K562 (cell line): ENCODE measurements at regions not wholly inside any gene's neighbourhood (a gene's known extent, or its start where the extent isn't known, plus 50 kb on each side); places are given as distances from the start of the nearest gene placed in this dataset.

Experiments
- ATAC-seq: fragments of 200-7000 bp; cut with Tn5 transposase; 3 replicates; pipeline ENCODE4 v1.9.1; 2020; ENCODE audit warnings: moderate library complexity
- BruUV-seq: library from RNA; stranded (reverse); fragments of 400-500 nt; replicated peaks from 2 replicates; lab custom pipeline; 2021; lab: Mats Ljungman, UMichigan
- CTCF ChIA-PET: fragments of 300-600 bp; formaldehyde crosslinking; extraction: SDS; loops from one replicate; lab custom pipeline; 2021; ENCODE audit warnings: low intra/inter-chr PET ratio; lab: Yijun Ruan, JAX
- POLR2A ChIA-PET: fragments of 300-600, 350-650 bp; sonication (Branson Sonifier 250); formaldehyde crosslinking; extraction: SDS; loops from one replicate; lab custom pipeline; 2021; ENCODE audit warnings: antibody characterized with exemption, inconsistent platforms; lab: Yijun Ruan, JAX
- DNase-seq, 4 experiments: peaks; one replicate each; pipeline versions ENCODE4 v3.0.0 to v3.0.0-alpha.2; 2011 to 2018; ENCODE audit warnings: low spot score in 3 of 4, mixed read lengths in 3 of 4; ENCODE audit errors: extremely low read depth in 1 of 4
- FAIRE-seq: peaks from 2 replicates; lab custom pipeline; 2011; peaks lifted over from hg19 to GRCh38; lab: Jason Lieb, UNC
- H2AFZ ChIP-seq: 2 replicates; pipeline ENCODE4 v1.6.0; 2011; ENCODE audit warnings: low read depth, low read length, control low read depth, inconsistent platforms
- H3K27ac ChIP-seq: fragments of 200-600 bp; 3 replicates; pipeline ENCODE4 v1.8.0; 2011; ENCODE audit warnings: low read depth, mild to moderate bottlenecking, control low read depth, inconsistent platforms, low read length, moderate library complexity, mixed read lengths; ENCODE audit errors: extremely low read depth
- H3K27me3 ChIP-seq, 2 experiments: fragments of 300-600 bp in 1 of 2; 2 replicates in 1 of 2; 3 replicates in 1 of 2; pipeline versions ENCODE4 v1.6.0 to v1.8.0; 2011; ENCODE audit warnings: inconsistent platforms in 2 of 2, low read length in 2 of 2, mild to moderate bottlenecking in 1 of 2, mixed read lengths in 1 of 2, moderate library complexity in 1 of 2; ENCODE audit not compliant: control insufficient read depth in 2 of 2, insufficient read depth in 2 of 2
- H3K36me3 ChIP-seq: fragments of 300-600 bp; 3 replicates; pipeline ENCODE4 v1.8.0; 2011; ENCODE audit warnings: mild to moderate bottlenecking, low read length, inconsistent platforms; ENCODE audit not compliant: control insufficient read depth, insufficient read depth
- H3K4me1 ChIP-seq, 2 experiments: fragments of 200-600 bp in 1 of 2; replicated peaks in 1 of 2; 2 replicates in 1 of 2; 3 replicates in 1 of 2; pipeline versions ENCODE4 v1.5.1 to v1.8.0; 2011; ENCODE audit warnings: inconsistent platforms in 2 of 2, low read length in 2 of 2, mild to moderate bottlenecking in 1 of 2, mixed read lengths in 1 of 2, moderate library complexity in 1 of 2; ENCODE audit not compliant: control insufficient read depth in 2 of 2, insufficient read depth in 2 of 2
- H3K4me2 ChIP-seq: 2 replicates; pipeline ENCODE4 v1.6.1; 2011; ENCODE audit warnings: low read length, control low read depth, inconsistent platforms, mixed read lengths; ENCODE audit not compliant: insufficient read depth
- H3K4me3 ChIP-seq: fragments of 200-600 bp; sonication (generic), shearing (Covaris generic); 2 replicates; pipeline ENCODE4 v1.5.1; 2016; ENCODE audit warnings: control low read depth, inconsistent platforms
- H3K79me2 ChIP-seq: fragments of 200-600 bp; 3 replicates; pipeline ENCODE4 v1.8.0; 2011; ENCODE audit warnings: low read length, inconsistent platforms; ENCODE audit not compliant: control insufficient read depth, insufficient read depth
- H3K9ac ChIP-seq, 2 experiments: 2 replicates each; pipeline versions ENCODE4 v1.6.0 to v1.6.1; 2011; ENCODE audit warnings: low read depth in 2 of 2, low read length in 2 of 2, control low read depth in 1 of 2, inconsistent platforms in 1 of 2, mild to moderate bottlenecking in 1 of 2, mixed read lengths in 1 of 2; ENCODE audit not compliant: insufficient read depth in 1 of 2
- H3K9me1 ChIP-seq: one replicate; pipeline ENCODE4 v1.6.0; 2011; ENCODE audit warnings: inconsistent platforms, mild to moderate bottlenecking, low read length, moderate library complexity; ENCODE audit not compliant: control insufficient read depth, insufficient read depth
- H3K9me3 ChIP-seq: replicated peaks from 2 replicates; pipeline ENCODE4 v1.5.1; 2011; ENCODE audit warnings: low read depth, low read length, inconsistent platforms; ENCODE audit not compliant: control insufficient read depth, insufficient read depth
- H4K20me1 ChIP-seq: replicated peaks from 2 replicates; pipeline ENCODE4 v1.6.1; 2011; ENCODE audit warnings: low read length, inconsistent platforms, mixed read lengths; ENCODE audit not compliant: control insufficient read depth, insufficient read depth
- MEIS2 ChIP-seq: fragments of 450-650 bp; IDR thresholded peaks from 2 replicates; pipeline ENCODE4 v1.6.1; 2014; ENCODE audit warnings: mild to moderate bottlenecking; ENCODE audit not compliant: partially characterized antibody
- NFIC ChIP-seq: fragments of 450-650 bp; IDR thresholded peaks from 2 replicates; pipeline ENCODE4 v1.6.1; 2017; ENCODE audit warnings: mild to moderate bottlenecking, inconsistent platforms
- WGBS: fragments of 100-300 bp; shearing (Covaris generic); methylation state at CpG from one replicate; pipeline ENCODE4 v1.1.6; 2016; ENCODE audit warnings: low coverage, mixed read lengths; ENCODE audit not compliant: insufficient coverage; ENCODE audit errors: missing lambda C conversion rate; 5-methylcytosine and 5-hydroxymethylcytosine counted together
- in situ Hi-C: fragments of 300-500 bp; cut with MboI; formaldehyde crosslinking; loops from 4 replicates; pipeline ENCODE4 v1.15.0; 2018; ENCODE audit warnings: inconsistent platforms, mixed read lengths
- intact Hi-C: fragments of 100-400 bp; cut with micrococcal nuclease; formaldehyde crosslinking; loops from 2 replicates; pipeline ENCODE4 v1.14.2; 2022
- TF ChIP-seq, protein P1 (sequence below): fragments of 200-800 bp; sonication (Bioruptor generic); IDR thresholded peaks from 2 replicates; pipeline ENCODE4 v1.6.1; 2016; ENCODE audit warnings: missing genetic modification characterization, missing compliant biosample characterization

GRCh38 chr11:116255321-116255953, 517.4 kb downstream of the BUD13 start:
- 1% methylated on average over 7 of the region's 7 CpGs for WGBS
- H3K27me3 ChIP-seq = peaks cover 0 to 5% of the 10 kb centered on the region in 2 experiments; a peak in 1 of 5 replicates
- no peak overlapping the region for H3K9ac ChIP-seq
- no peak for FAIRE-seq
- no peaks in the 10 kb centered on the region for H3K9me3 ChIP-seq
- POLR2A ChIA-PET = no interaction called here
- no peak overlapping the region for H3K4me2 ChIP-seq
- TF ChIP-seq MEIS2 (peak; percentile 28), NFIC (0 out of 2 replicates have a peak, but pooled peaks have one; percentile 19)
- TF ChIP-seq, protein P1, sequence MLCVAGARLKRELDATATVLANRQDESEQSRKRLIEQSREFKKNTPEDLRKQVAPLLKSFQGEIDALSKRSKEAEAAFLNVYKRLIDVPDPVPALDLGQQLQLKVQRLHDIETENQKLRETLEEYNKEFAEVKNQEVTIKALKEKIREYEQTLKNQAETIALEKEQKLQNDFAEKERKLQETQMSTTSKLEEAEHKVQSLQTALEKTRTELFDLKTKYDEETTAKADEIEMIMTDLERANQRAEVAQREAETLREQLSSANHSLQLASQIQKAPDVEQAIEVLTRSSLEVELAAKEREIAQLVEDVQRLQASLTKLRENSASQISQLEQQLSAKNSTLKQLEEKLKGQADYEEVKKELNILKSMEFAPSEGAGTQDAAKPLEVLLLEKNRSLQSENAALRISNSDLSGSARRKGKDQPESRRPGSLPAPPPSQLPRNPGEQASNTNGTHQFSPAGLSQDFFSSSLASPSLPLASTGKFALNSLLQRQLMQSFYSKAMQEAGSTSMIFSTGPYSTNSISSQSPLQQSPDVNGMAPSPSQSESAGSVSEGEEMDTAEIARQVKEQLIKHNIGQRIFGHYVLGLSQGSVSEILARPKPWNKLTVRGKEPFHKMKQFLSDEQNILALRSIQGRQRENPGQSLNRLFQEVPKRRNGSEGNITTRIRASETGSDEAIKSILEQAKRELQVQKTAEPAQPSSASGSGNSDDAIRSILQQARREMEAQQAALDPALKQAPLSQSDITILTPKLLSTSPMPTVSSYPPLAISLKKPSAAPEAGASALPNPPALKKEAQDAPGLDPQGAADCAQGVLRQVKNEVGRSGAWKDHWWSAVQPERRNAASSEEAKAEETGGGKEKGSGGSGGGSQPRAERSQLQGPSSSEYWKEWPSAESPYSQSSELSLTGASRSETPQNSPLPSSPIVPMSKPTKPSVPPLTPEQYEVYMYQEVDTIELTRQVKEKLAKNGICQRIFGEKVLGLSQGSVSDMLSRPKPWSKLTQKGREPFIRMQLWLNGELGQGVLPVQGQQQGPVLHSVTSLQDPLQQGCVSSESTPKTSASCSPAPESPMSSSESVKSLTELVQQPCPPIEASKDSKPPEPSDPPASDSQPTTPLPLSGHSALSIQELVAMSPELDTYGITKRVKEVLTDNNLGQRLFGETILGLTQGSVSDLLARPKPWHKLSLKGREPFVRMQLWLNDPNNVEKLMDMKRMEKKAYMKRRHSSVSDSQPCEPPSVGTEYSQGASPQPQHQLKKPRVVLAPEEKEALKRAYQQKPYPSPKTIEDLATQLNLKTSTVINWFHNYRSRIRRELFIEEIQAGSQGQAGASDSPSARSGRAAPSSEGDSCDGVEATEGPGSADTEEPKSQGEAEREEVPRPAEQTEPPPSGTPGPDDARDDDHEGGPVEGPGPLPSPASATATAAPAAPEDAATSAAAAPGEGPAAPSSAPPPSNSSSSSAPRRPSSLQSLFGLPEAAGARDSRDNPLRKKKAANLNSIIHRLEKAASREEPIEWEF = no peak
- TF ChIP-seq, all 486 proteins: peak for 2
- in situ Hi-C loops (no loop called here), intact Hi-C loops (no loop called here)
- H3K4me1 ChIP-seq = no peaks in the 10 kb centered on the region
- no peak overlapping the region for H2AFZ ChIP-seq
- no peak overlapping the region for H3K27ac ChIP-seq
- CTCF ChIA-PET = no interaction called here
- no peaks in the 10 kb centered on the region for H3K36me3 ChIP-seq
- no peaks in the 10 kb centered on the region for H3K9me1 ChIP-seq
- no peaks in the 10 kb centered on the region for H3K79me2 ChIP-seq
- no peaks in the 10 kb centered on the region for H4K20me1 ChIP-seq
- no TSS peak for BruUV-seq
- no peak overlapping the region for H3K4me3 ChIP-seq
- ATAC-seq = no peak
- no peak for DNase-seq
